Posterior vena cava (tissue), 2 donors: ENCODE measurements at regions not wholly inside any gene's neighbourhood (a gene's known extent, or its start where the extent isn't known, plus 50 kb on each side); places are given as distances from the start of the nearest gene placed in this dataset.

Experiments used
- DNase-seq: peaks from one replicate; pipeline ENCODE4 v3.0.0-alpha.2; 2020; ENCODE audit warnings: low spot score
- intact Hi-C, 2 donors: fragments of 100-400 bp; cut with DNase I; formaldehyde crosslinking; loops; one replicate each; pipeline versions ENCODE4 v1.14.1 to v1.14.2; 2022 to 2023
- donor health status: DM: yes; HTN: yes; CAD: no.
- donor health status: DM: yes; HTN: yes; CAD: no.

GRCh38 chr9:107898761-107899160 is 409.2 kb upstream of the KLF4 start:
- no peak for DNase-seq
- intact Hi-C loops = no loop called here

- intact Hi-C loops = no loop called here
- no peak for DNase-seq
These were observed 407.0 kb upstream of the KLF4 start for GRCh38 chr9:107896544-107896943.

- no peak for DNase-seq
- intact Hi-C loops = no loop called here
These were observed 406.0 kb upstream of the KLF4 start for GRCh38 chr9:107895501-107896001.

GRCh38 chr9:107894572-107895261 is 405.1 kb upstream of the KLF4 start:
- intact Hi-C loops = no loop called here

GRCh38 chr9:107890921-107891465 is 401.4 kb upstream of the KLF4 start:
- no peak for DNase-seq
- intact Hi-C loops = no loop called here

More at GRCh38 chr9:107894572-107895261, 405.1 kb upstream of the KLF4 start:
- no peak for DNase-seq

- DNase-seq = no peak
- intact Hi-C loops = no loop called here
These were observed 399.2 kb upstream of the KLF4 start for GRCh38 chr9:107888773-107889227.

GRCh38 chr9:107886826-107887225 is 397.3 kb upstream of the KLF4 start:
- intact Hi-C loops = loop anchor here in 1 of 2 donors (2.0 kb wide), 1 partner anchor 190 kb away; no protein-coding TSS in a partner anchor
- no peak for DNase-seq

GRCh38 chr9:107883496-107884124 is 394.0 kb upstream of the KLF4 start:
- intact Hi-C loops = loop anchor here in 1 of 2 donors (1.0 kb wide), 1 partner anchor 125 kb away; no protein-coding TSS in a partner anchor
- no peak for DNase-seq

- DNase-seq = no peak
- intact Hi-C loops = no loop called here
These were observed 392.2 kb upstream of the KLF4 start for GRCh38 chr9:107881626-107882300.

GRCh38 chr9:107878462-107878861 is 388.9 kb upstream of the KLF4 start:
- intact Hi-C loops = no loop called here
- no peak for DNase-seq

GRCh38 chr9:107875571-107875980 is 386.0 kb upstream of the KLF4 start:
- intact Hi-C loops = no loop called here

GRCh38 chr9:107874591-107875369 is 385.2 kb upstream of the KLF4 start:
- intact Hi-C loops = no loop called here
- no peak for DNase-seq

More at GRCh38 chr9:107875571-107875980, 386.0 kb upstream of the KLF4 start:
- DNase-seq = no peak

GRCh38 chr9:107874137-107874536 is 384.6 kb upstream of the KLF4 start:
- no peak for DNase-seq
- intact Hi-C loops = no loop called here

GRCh38 chr9:107872457-107873192 is 383.1 kb upstream of the KLF4 start:
- no peak for DNase-seq
- intact Hi-C loops = no loop called here

GRCh38 chr9:107870927-107871680 is 381.5 kb upstream of the KLF4 start:
- intact Hi-C loops = no loop called here
- DNase-seq = no peak

GRCh38 chr9:107870221-107870620 is 380.7 kb upstream of the KLF4 start:
- DNase-seq = no peak
- intact Hi-C loops = no loop called here

GRCh38 chr9:107869111-107869510 is 379.5 kb upstream of the KLF4 start:
- intact Hi-C loops = no loop called here
- no peak for DNase-seq

- intact Hi-C loops = no loop called here
- DNase-seq = no peak
These were observed 378.6 kb upstream of the KLF4 start for GRCh38 chr9:107868186-107868585.
